Mesothelial cell of epicardium (in vitro differentiated cells): ENCODE measurements at regions not wholly inside any gene's neighbourhood (a gene's known extent, or its start where the extent isn't known, plus 50 kb on each side); places are given as distances from the start of the nearest gene placed in this dataset.

Source experiments
- DNase-seq, 2 experiments: peaks; one replicate each; pipeline ENCODE4 v3.0.0; 2021; ENCODE audit warnings: low spot score in 2 of 2; ENCODE audit not compliant: unreplicated experiment in 2 of 2
- H3K27ac Mint-ChIP-seq: 2 replicates; pipeline ENCODE4 v1.8.0; 2021; ENCODE audit warnings: mixed read lengths
- H3K27me3 Mint-ChIP-seq: 2 replicates; pipeline ENCODE4 v1.8.0; 2021; ENCODE audit warnings: low read depth, mixed read lengths
- H3K36me3 Mint-ChIP-seq: 2 replicates; pipeline ENCODE4 v1.8.0; 2021; ENCODE audit warnings: mixed read lengths
- H3K4me1 Mint-ChIP-seq: 2 replicates; pipeline ENCODE4 v1.8.0; 2021; ENCODE audit warnings: mixed read lengths
- H3K4me3 Mint-ChIP-seq: 2 replicates; pipeline ENCODE4 v1.8.0; 2021; ENCODE audit warnings: mild to moderate bottlenecking, moderate library complexity, mixed read lengths
- H3K9me3 Mint-ChIP-seq: 2 replicates; pipeline ENCODE4 v1.8.0; 2021; ENCODE audit warnings: mixed read lengths
- TF ChIP-seq, protein P1 (sequence below): fragments of 200-600 bp; sonication (generic); IDR thresholded peaks from one replicate; pipeline ENCODE4 v1.5.0; 2021; ENCODE audit warnings: antibody characterized with exemption; ENCODE audit not compliant: unreplicated experiment

DNA sequence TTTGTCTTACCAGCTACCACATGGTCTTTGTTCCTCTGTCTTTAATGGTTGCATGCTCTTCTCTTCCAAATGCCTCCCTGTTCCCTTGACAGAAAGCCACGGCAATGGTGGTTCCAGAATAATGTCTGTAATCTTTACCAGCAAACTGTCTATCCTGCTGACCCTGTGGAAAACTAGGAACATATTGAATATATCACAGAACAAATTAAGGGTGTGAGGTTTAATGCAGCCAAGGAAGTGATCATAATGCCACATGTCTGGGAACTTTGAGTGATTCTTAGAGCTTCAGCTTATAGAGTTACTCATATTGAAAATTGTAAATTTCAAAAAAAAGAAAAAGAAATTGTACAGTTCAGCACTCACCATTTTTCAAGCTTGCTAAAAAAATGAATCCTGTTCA, 282.9 kb upstream of the RARB start:
- Mint-ChIP-seq H3K4me3 (no peak overlapping the region), H3K27ac (peak overlapping the region; percentile 80), H3K36me3 (peaks cover 4% of the 10 kb centered on the region), H3K9me3 (peaks cover 6% of the 10 kb centered on the region), H3K27me3 (no peaks in the 10 kb centered on the region), H3K4me1 (peaks cover 63% of the 10 kb centered on the region)
- no peak for DNase-seq
- TF ChIP-seq, protein P1, sequence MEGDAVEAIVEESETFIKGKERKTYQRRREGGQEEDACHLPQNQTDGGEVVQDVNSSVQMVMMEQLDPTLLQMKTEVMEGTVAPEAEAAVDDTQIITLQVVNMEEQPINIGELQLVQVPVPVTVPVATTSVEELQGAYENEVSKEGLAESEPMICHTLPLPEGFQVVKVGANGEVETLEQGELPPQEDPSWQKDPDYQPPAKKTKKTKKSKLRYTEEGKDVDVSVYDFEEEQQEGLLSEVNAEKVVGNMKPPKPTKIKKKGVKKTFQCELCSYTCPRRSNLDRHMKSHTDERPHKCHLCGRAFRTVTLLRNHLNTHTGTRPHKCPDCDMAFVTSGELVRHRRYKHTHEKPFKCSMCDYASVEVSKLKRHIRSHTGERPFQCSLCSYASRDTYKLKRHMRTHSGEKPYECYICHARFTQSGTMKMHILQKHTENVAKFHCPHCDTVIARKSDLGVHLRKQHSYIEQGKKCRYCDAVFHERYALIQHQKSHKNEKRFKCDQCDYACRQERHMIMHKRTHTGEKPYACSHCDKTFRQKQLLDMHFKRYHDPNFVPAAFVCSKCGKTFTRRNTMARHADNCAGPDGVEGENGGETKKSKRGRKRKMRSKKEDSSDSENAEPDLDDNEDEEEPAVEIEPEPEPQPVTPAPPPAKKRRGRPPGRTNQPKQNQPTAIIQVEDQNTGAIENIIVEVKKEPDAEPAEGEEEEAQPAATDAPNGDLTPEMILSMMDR: no peak

- peak overlapping the region; percentile 95 for H3K27ac Mint-ChIP-seq
- TF ChIP-seq, protein P1: no peak
- no peak overlapping the region for H3K4me3 Mint-ChIP-seq
- H3K36me3 Mint-ChIP-seq: no peaks in the 10 kb centered on the region
- H3K9me3 Mint-ChIP-seq: peaks cover 3% of the 10 kb centered on the region
- H3K27me3 Mint-ChIP-seq: no peaks in the 10 kb centered on the region
- no peak for DNase-seq
- peaks cover 81% of the 10 kb centered on the region for H3K4me1 Mint-ChIP-seq
Measured at GRCh38 chr3:25150199-25150598, 277.9 kb upstream of the RARB start.

- DNase-seq: no peak
- Mint-ChIP-seq H3K27me3 (no peaks in the 10 kb centered on the region), H3K4me3 (peak overlapping the region; percentile 48), H3K4me1 (peaks cover 83% of the 10 kb centered on the region), H3K9me3 (peaks cover 3% of the 10 kb centered on the region), H3K27ac (peak overlapping the region; percentile 95), H3K36me3 (no peaks in the 10 kb centered on the region)
- TF ChIP-seq, protein P1: no peak
Measured at GRCh38 chr3:25151281-25151902, 276.7 kb upstream of the RARB start.

- Mint-ChIP-seq H3K9me3 (peaks cover 3% of the 10 kb centered on the region), H3K4me1 (peaks cover 88% of the 10 kb centered on the region), H3K4me3 (peak overlapping the region; percentile 48), H3K36me3 (no peaks in the 10 kb centered on the region), H3K27ac (peak overlapping the region; percentile 95), H3K27me3 (no peaks in the 10 kb centered on the region)
- no peak for DNase-seq
- TF ChIP-seq, protein P1: no peak
Measured at GRCh38 chr3:25151903-25152295, 276.2 kb upstream of the RARB start.

DNA sequence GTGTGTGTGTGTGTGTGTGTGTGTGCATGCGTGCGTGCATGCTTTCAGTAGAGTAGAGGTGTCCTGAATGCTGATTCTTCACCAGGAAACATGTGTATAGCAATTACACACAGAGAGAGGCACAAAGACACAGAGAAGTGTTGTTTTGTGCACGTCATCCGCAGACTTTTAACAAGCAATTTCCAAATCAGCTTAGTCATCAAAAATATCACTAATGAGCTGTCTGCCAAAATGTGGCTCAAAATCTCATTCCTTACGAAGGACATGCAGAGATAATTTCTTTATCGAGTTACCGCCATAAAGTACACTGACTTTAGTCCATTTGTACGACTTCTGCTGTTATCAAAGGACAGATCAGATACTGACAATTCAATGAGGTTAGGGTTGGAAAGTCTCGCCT, 274.9 kb upstream of the RARB start:
- H3K36me3 Mint-ChIP-seq: no peaks in the 10 kb centered on the region
- no peak overlapping the region for H3K4me3 Mint-ChIP-seq
- H3K9me3 Mint-ChIP-seq: no peaks in the 10 kb centered on the region
- peak overlapping the region; percentile 79 for H3K27ac Mint-ChIP-seq
- no peak for DNase-seq
- H3K4me1 Mint-ChIP-seq: peaks cover 88% of the 10 kb centered on the region
- TF ChIP-seq, protein P1: no peak
- no peaks in the 10 kb centered on the region for H3K27me3 Mint-ChIP-seq

- Mint-ChIP-seq H3K4me3 (no peak overlapping the region), H3K9me3 (no peaks in the 10 kb centered on the region), H3K4me1 (peaks cover 86% of the 10 kb centered on the region), H3K27me3 (no peaks in the 10 kb centered on the region), H3K36me3 (no peaks in the 10 kb centered on the region), H3K27ac (peak overlapping the region; percentile 84)
- DNase-seq: no peak
- TF ChIP-seq, protein P1: no peak
Measured at GRCh38 chr3:25153561-25153960, 274.5 kb upstream of the RARB start.
